NCI-H1694 treated with DMSO at 0.1 percent for 48 hours (cell line): ENCODE measurements at regions not wholly inside any gene's neighbourhood (a gene's known extent, or its start where the extent isn't known, plus 50 kb on each side); places are given as distances from the start of the nearest gene placed in this dataset.

Experiments
- DNase-seq: peaks from one replicate; lab custom pipeline; 2025; lab: John Stamatoyannopoulos, UW

- DNase-seq: no peak
These were observed 292.7 kb upstream of the TARS1 start for GRCh38 chr5:33148076-33148513.

- no peak for DNase-seq
These were observed 287.4 kb upstream of the TARS1 start for GRCh38 chr5:33153372-33153771.

GRCh38 chr5:33153831-33154230 is 286.9 kb upstream of the TARS1 start:
- DNase-seq: no peak

GRCh38 chr5:33160871-33161270 is 279.9 kb upstream of the TARS1 start:
- no peak for DNase-seq

GRCh38 chr5:33161421-33161820 is 279.3 kb upstream of the TARS1 start:
- no peak for DNase-seq

GRCh38 chr5:33162057-33162456 is 278.7 kb upstream of the TARS1 start:
- no peak for DNase-seq

- no peak for DNase-seq
These were observed 274.2 kb upstream of the TARS1 start for GRCh38 chr5:33166522-33166921.

GRCh38 chr5:33166948-33167347 is 273.8 kb upstream of the TARS1 start:
- no peak for DNase-seq

- no peak for DNase-seq
These were observed 273.2 kb upstream of the TARS1 start for GRCh38 chr5:33167541-33167940.

GRCh38 chr5:33170411-33170810 is 270.4 kb upstream of the TARS1 start:
- no peak for DNase-seq

- no peak for DNase-seq
These were observed 266.4 kb upstream of the TARS1 start for GRCh38 chr5:33174383-33174782.

- no peak for DNase-seq
These were observed 261.5 kb upstream of the TARS1 start for GRCh38 chr5:33179301-33179700.

GRCh38 chr5:33180900-33181299 is 259.9 kb upstream of the TARS1 start:
- DNase-seq: peak; percentile 29

GRCh38 chr5:33182986-33183385 is 257.8 kb upstream of the TARS1 start:
- DNase-seq: no peak

GRCh38 chr5:33184367-33184766 is 256.4 kb upstream of the TARS1 start:
- DNase-seq: no peak

GRCh38 chr5:33188089-33188488 is 252.7 kb upstream of the TARS1 start:
- DNase-seq: no peak

GRCh38 chr5:33194914-33195313 is 245.9 kb upstream of the TARS1 start:
- no peak for DNase-seq

- DNase-seq: no peak
These were observed 245.2 kb upstream of the TARS1 start for GRCh38 chr5:33195431-33196165.

- DNase-seq: no peak
These were observed 241.9 kb upstream of the TARS1 start for GRCh38 chr5:33198836-33199235.

- DNase-seq: no peak
These were observed 236.8 kb upstream of the TARS1 start for GRCh38 chr5:33203931-33204330.

- no peak for DNase-seq
These were observed 235.7 kb upstream of the TARS1 start for GRCh38 chr5:33205079-33205478.

- no peak for DNase-seq
These were observed 234.9 kb upstream of the TARS1 start for GRCh38 chr5:33205727-33206410.

- DNase-seq: no peak
These were observed 233.7 kb upstream of the TARS1 start for GRCh38 chr5:33206962-33207506.
